ENCODE measurements at regions not wholly inside any gene's neighbourhood (a gene's known extent, or its start where the extent isn't known, plus 50 kb on each side); places are given as distances from the start of the nearest gene placed in this dataset.

DNA sequence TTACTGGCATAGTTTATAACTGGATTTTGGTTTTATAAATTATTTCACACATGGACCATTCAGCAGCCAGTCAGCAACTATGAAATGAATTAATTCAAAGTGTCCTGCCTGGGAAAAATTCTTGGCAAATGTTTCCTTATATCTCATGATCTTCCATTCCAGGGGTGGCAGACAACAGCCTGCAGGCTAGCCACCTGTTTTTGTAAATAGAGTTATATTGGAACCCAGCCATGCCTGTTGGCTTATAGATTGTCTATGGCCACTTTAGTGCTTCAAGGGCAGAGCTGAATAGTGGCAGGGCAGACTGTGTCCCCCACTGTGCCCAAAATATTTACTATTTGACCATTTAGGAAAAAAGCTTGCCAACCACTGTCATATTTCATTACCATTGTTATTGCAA lies 613.7 kb downstream of the TMEM114 start:
- H3K4me1 Mint-ChIP-seq = no peaks in the 10 kb centered on the region
- ATAC-seq (no peak), DNase-seq (ENCODE audit: low spot score) (no peak)
- no peak for TF ChIP-seq CREB1 (CRISPR knock-in tag; IDR thresholded peaks at IDR 0.05; ENCODE audit: low read depth)
- TF ChIP-seq, protein P1, sequence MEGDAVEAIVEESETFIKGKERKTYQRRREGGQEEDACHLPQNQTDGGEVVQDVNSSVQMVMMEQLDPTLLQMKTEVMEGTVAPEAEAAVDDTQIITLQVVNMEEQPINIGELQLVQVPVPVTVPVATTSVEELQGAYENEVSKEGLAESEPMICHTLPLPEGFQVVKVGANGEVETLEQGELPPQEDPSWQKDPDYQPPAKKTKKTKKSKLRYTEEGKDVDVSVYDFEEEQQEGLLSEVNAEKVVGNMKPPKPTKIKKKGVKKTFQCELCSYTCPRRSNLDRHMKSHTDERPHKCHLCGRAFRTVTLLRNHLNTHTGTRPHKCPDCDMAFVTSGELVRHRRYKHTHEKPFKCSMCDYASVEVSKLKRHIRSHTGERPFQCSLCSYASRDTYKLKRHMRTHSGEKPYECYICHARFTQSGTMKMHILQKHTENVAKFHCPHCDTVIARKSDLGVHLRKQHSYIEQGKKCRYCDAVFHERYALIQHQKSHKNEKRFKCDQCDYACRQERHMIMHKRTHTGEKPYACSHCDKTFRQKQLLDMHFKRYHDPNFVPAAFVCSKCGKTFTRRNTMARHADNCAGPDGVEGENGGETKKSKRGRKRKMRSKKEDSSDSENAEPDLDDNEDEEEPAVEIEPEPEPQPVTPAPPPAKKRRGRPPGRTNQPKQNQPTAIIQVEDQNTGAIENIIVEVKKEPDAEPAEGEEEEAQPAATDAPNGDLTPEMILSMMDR (conservative IDR thresholded peaks at IDR 0.05; ENCODE audit: low read depth in 2 of 2) = no peak
- no peak for TF ChIP-seq EZH2phosphoT487 (IDR thresholded peaks at IDR 0.05; ENCODE audit: unreplicated experiment)
- TF ChIP-seq, protein P2, sequence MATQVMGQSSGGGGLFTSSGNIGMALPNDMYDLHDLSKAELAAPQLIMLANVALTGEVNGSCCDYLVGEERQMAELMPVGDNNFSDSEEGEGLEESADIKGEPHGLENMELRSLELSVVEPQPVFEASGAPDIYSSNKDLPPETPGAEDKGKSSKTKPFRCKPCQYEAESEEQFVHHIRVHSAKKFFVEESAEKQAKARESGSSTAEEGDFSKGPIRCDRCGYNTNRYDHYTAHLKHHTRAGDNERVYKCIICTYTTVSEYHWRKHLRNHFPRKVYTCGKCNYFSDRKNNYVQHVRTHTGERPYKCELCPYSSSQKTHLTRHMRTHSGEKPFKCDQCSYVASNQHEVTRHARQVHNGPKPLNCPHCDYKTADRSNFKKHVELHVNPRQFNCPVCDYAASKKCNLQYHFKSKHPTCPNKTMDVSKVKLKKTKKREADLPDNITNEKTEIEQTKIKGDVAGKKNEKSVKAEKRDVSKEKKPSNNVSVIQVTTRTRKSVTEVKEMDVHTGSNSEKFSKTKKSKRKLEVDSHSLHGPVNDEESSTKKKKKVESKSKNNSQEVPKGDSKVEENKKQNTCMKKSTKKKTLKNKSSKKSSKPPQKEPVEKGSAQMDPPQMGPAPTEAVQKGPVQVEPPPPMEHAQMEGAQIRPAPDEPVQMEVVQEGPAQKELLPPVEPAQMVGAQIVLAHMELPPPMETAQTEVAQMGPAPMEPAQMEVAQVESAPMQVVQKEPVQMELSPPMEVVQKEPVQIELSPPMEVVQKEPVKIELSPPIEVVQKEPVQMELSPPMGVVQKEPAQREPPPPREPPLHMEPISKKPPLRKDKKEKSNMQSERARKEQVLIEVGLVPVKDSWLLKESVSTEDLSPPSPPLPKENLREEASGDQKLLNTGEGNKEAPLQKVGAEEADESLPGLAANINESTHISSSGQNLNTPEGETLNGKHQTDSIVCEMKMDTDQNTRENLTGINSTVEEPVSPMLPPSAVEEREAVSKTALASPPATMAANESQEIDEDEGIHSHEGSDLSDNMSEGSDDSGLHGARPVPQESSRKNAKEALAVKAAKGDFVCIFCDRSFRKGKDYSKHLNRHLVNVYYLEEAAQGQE (IDR thresholded peaks at IDR 0.05; ENCODE audit: unreplicated experiment) = no peak
- no peak for TF ChIP-seq POLR2AphosphoS5 (IDR thresholded peaks at IDR 0.05; ENCODE audit: low read depth)
- TF ChIP-seq ZNF331 (CRISPR knock-in tag; IDR thresholded peaks at IDR 0.05; ENCODE audit: low read depth) = no peak
- TF ChIP-seq, protein P3, sequence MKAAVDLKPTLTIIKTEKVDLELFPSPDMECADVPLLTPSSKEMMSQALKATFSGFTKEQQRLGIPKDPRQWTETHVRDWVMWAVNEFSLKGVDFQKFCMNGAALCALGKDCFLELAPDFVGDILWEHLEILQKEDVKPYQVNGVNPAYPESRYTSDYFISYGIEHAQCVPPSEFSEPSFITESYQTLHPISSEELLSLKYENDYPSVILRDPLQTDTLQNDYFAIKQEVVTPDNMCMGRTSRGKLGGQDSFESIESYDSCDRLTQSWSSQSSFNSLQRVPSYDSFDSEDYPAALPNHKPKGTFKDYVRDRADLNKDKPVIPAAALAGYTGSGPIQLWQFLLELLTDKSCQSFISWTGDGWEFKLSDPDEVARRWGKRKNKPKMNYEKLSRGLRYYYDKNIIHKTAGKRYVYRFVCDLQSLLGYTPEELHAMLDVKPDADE (IDR thresholded peaks at IDR 0.05) = no peak
- TF ChIP-seq STAT1 (IDR thresholded peaks at IDR 0.05; ENCODE audit: unreplicated experiment) = no peak
- TF ChIP-seq NANOG (IDR thresholded peaks at IDR 0.05; ENCODE audit: borderline replicate concordance) = no peak
- TF ChIP-seq EZH2 (IDR thresholded peaks at IDR 0.05; ENCODE audit: low read depth, unreplicated experiment) = no peak
- no peak for TF ChIP-seq JUNB (IDR thresholded peaks at IDR 0.05; ENCODE audit: unreplicated experiment)
- TF ChIP-seq, protein P4, sequence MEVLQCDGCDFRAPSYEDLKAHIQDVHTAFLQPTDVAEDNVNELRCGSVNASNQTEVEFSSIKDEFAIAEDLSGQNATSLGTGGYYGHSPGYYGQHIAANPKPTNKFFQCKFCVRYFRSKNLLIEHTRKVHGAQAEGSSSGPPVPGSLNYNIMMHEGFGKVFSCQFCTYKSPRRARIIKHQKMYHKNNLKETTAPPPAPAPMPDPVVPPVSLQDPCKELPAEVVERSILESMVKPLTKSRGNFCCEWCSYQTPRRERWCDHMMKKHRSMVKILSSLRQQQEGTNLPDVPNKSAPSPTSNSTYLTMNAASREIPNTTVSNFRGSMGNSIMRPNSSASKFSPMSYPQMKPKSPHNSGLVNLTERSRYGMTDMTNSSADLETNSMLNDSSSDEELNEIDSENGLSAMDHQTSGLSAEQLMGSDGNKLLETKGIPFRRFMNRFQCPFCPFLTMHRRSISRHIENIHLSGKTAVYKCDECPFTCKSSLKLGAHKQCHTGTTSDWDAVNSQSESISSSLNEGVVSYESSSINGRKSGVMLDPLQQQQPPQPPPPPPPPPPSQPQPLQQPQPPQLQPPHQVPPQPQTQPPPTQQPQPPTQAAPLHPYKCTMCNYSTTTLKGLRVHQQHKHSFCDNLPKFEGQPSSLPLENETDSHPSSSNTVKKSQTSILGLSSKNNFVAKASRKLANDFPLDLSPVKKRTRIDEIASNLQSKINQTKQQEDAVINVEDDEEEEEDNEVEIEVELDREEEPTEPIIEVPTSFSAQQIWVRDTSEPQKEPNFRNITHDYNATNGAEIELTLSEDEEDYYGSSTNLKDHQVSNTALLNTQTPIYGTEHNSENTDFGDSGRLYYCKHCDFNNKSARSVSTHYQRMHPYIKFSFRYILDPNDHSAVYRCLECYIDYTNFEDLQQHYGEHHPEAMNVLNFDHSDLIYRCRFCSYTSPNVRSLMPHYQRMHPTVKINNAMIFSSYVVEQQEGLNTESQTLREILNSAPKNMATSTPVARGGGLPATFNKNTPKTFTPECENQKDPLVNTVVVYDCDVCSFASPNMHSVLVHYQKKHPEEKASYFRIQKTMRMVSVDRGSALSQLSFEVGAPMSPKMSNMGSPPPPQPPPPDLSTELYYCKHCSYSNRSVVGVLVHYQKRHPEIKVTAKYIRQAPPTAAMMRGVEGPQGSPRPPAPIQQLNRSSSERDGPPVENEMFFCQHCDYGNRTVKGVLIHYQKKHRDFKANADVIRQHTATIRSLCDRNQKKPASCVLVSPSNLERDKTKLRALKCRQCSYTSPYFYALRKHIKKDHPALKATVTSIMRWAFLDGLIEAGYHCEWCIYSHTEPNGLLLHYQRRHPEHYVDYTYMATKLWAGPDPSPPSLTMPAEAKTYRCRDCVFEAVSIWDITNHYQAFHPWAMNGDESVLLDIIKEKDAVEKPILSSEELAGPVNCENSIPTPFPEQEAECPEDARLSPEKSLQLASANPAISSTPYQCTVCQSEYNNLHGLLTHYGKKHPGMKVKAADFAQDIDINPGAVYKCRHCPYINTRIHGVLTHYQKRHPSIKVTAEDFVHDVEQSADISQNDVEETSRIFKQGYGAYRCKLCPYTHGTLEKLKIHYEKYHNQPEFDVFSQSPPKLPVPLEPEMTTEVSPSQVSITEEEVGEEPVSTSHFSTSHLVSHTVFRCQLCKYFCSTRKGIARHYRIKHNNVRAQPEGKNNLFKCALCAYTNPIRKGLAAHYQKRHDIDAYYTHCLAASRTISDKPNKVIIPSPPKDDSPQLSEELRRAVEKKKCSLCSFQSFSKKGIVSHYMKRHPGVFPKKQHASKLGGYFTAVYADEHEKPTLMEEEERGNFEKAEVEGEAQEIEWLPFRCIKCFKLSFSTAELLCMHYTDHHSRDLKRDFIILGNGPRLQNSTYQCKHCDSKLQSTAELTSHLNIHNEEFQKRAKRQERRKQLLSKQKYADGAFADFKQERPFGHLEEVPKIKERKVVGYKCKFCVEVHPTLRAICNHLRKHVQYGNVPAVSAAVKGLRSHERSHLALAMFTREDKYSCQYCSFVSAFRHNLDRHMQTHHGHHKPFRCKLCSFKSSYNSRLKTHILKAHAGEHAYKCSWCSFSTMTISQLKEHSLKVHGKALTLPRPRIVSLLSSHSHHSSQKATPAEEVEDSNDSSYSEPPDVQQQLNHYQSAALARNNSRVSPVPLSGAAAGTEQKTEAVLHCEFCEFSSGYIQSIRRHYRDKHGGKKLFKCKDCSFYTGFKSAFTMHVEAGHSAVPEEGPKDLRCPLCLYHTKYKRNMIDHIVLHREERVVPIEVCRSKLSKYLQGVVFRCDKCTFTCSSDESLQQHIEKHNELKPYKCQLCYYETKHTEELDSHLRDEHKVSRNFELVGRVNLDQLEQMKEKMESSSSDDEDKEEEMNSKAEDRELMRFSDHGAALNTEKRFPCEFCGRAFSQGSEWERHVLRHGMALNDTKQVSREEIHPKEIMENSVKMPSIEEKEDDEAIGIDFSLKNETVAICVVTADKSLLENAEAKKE (CRISPR knock-in tag; IDR thresholded peaks at IDR 0.05) = no peak
- TF ChIP-seq ZNF114 (CRISPR knock-in tag; IDR thresholded peaks at IDR 0.05) = no peak
- H3K36me3 ChIP-seq (ENCODE audit: insufficient read depth) = no peaks in the 10 kb centered on the region; the same call in 1 of the 2 replicates
- no peak overlapping the region for H3K4me2 ChIP-seq
- H3K36me3 Mint-ChIP-seq (ENCODE audit: low read depth) = no peaks in the 10 kb centered on the region
- no peaks in the 10 kb centered on the region for H3K27me3 ChIP-seq (ENCODE audit: insufficient read depth)
- no peaks in the 10 kb centered on the region for H3K27me3 Mint-ChIP-seq (ENCODE audit: insufficient read depth, low read depth, poor library complexity)
- H3K4me3 ChIP-seq = no peak overlapping the region
- H3K4me1 ChIP-seq (ENCODE audit: insufficient read depth) = no peaks in the 10 kb centered on the region
- no peaks in the 10 kb centered on the region for H3K79me2 ChIP-seq (replicated peaks; ENCODE audit: insufficient read depth)
- H3K9me2 ChIP-seq (ENCODE audit: insufficient read depth) = no peaks in the 10 kb centered on the region
- no peak overlapping the region for H3K4me3 Mint-ChIP-seq
- H3K27ac ChIP-seq (ENCODE audit: low read depth) = no peak overlapping the region
- no peak overlapping the region for H3K27ac Mint-ChIP-seq
- no peaks in the 10 kb centered on the region for H4K20me1 ChIP-seq (replicated peaks; ENCODE audit: insufficient read depth)
- H3F3A ChIP-seq (replicated peaks; ENCODE audit: low read depth) = no peaks in the 10 kb centered on the region
- H3K9me3 Mint-ChIP-seq = peaks cover 11% of the 10 kb centered on the region; the same call in 2 of the 3 replicates
- no peak overlapping the region for H2AFZ ChIP-seq

Measured in GM23338 (cell line).